K562 (cell line): ENCODE measurements at regions not wholly inside any gene's neighbourhood (a gene's known extent, or its start where the extent isn't known, plus 50 kb on each side); places are given as distances from the start of the nearest gene placed in this dataset.

Experiments used
- ATAC-seq: fragments of 200-7000 bp; cut with Tn5 transposase; 3 replicates; pipeline ENCODE4 v1.9.1; 2020; ENCODE audit warnings: moderate library complexity
- BruUV-seq: library from RNA; stranded (reverse); fragments of 400-500 nt; replicated peaks from 2 replicates; lab custom pipeline; 2021; lab: Mats Ljungman, UMichigan
- CTCF ChIA-PET: fragments of 300-600 bp; formaldehyde crosslinking; extraction: SDS; loops from one replicate; lab custom pipeline; 2021; ENCODE audit warnings: low intra/inter-chr PET ratio; lab: Yijun Ruan, JAX
- POLR2A ChIA-PET: fragments of 300-600, 350-650 bp; sonication (Branson Sonifier 250); formaldehyde crosslinking; extraction: SDS; loops from one replicate; lab custom pipeline; 2021; ENCODE audit warnings: antibody characterized with exemption, inconsistent platforms; lab: Yijun Ruan, JAX
- DNase-seq, 4 experiments: peaks; one replicate each; pipeline versions ENCODE4 v3.0.0 to v3.0.0-alpha.2; 2011 to 2018; ENCODE audit warnings: low spot score in 3 of 4, mixed read lengths in 3 of 4; ENCODE audit errors: extremely low read depth in 1 of 4
- FAIRE-seq: peaks from 2 replicates; lab custom pipeline; 2011; peaks lifted over from hg19 to GRCh38; lab: Jason Lieb, UNC
- H2AFZ ChIP-seq: 2 replicates; pipeline ENCODE4 v1.6.0; 2011; ENCODE audit warnings: low read depth, low read length, control low read depth, inconsistent platforms
- H3K27ac ChIP-seq: fragments of 200-600 bp; 3 replicates; pipeline ENCODE4 v1.8.0; 2011; ENCODE audit warnings: low read depth, mild to moderate bottlenecking, control low read depth, inconsistent platforms, low read length, moderate library complexity, mixed read lengths; ENCODE audit errors: extremely low read depth
- H3K27me3 ChIP-seq, 2 experiments: fragments of 300-600 bp in 1 of 2; 2 replicates in 1 of 2; 3 replicates in 1 of 2; pipeline versions ENCODE4 v1.6.0 to v1.8.0; 2011; ENCODE audit warnings: inconsistent platforms in 2 of 2, low read length in 2 of 2, mild to moderate bottlenecking in 1 of 2, mixed read lengths in 1 of 2, moderate library complexity in 1 of 2; ENCODE audit not compliant: control insufficient read depth in 2 of 2, insufficient read depth in 2 of 2
- H3K36me3 ChIP-seq: fragments of 300-600 bp; 3 replicates; pipeline ENCODE4 v1.8.0; 2011; ENCODE audit warnings: mild to moderate bottlenecking, low read length, inconsistent platforms; ENCODE audit not compliant: control insufficient read depth, insufficient read depth
- H3K4me1 ChIP-seq, 2 experiments: fragments of 200-600 bp in 1 of 2; replicated peaks in 1 of 2; 2 replicates in 1 of 2; 3 replicates in 1 of 2; pipeline versions ENCODE4 v1.5.1 to v1.8.0; 2011; ENCODE audit warnings: inconsistent platforms in 2 of 2, low read length in 2 of 2, mild to moderate bottlenecking in 1 of 2, mixed read lengths in 1 of 2, moderate library complexity in 1 of 2; ENCODE audit not compliant: control insufficient read depth in 2 of 2, insufficient read depth in 2 of 2
- H3K4me2 ChIP-seq: 2 replicates; pipeline ENCODE4 v1.6.1; 2011; ENCODE audit warnings: low read length, control low read depth, inconsistent platforms, mixed read lengths; ENCODE audit not compliant: insufficient read depth
- H3K4me3 ChIP-seq: fragments of 200-600 bp; sonication (generic), shearing (Covaris generic); 2 replicates; pipeline ENCODE4 v1.5.1; 2016; ENCODE audit warnings: control low read depth, inconsistent platforms
- H3K79me2 ChIP-seq: fragments of 200-600 bp; 3 replicates; pipeline ENCODE4 v1.8.0; 2011; ENCODE audit warnings: low read length, inconsistent platforms; ENCODE audit not compliant: control insufficient read depth, insufficient read depth
- H3K9ac ChIP-seq, 2 experiments: 2 replicates each; pipeline versions ENCODE4 v1.6.0 to v1.6.1; 2011; ENCODE audit warnings: low read depth in 2 of 2, low read length in 2 of 2, control low read depth in 1 of 2, inconsistent platforms in 1 of 2, mild to moderate bottlenecking in 1 of 2, mixed read lengths in 1 of 2; ENCODE audit not compliant: insufficient read depth in 1 of 2
- H3K9me1 ChIP-seq: one replicate; pipeline ENCODE4 v1.6.0; 2011; ENCODE audit warnings: inconsistent platforms, mild to moderate bottlenecking, low read length, moderate library complexity; ENCODE audit not compliant: control insufficient read depth, insufficient read depth
- H3K9me3 ChIP-seq: replicated peaks from 2 replicates; pipeline ENCODE4 v1.5.1; 2011; ENCODE audit warnings: low read depth, low read length, inconsistent platforms; ENCODE audit not compliant: control insufficient read depth, insufficient read depth
- H4K20me1 ChIP-seq: replicated peaks from 2 replicates; pipeline ENCODE4 v1.6.1; 2011; ENCODE audit warnings: low read length, inconsistent platforms, mixed read lengths; ENCODE audit not compliant: control insufficient read depth, insufficient read depth
- POLR2AphosphoS2 ChIP-seq: IDR thresholded peaks from 2 replicates; pipeline ENCODE4 v1.6.1; 2012; ENCODE audit warnings: low read length, improper control_type of control experiment
- ZC3H11A ChIP-seq: IDR thresholded peaks from 2 replicates; pipeline ENCODE4 v1.6.1; 2012; ENCODE audit warnings: low read depth, low read length, improper control_type of control experiment
- WGBS: fragments of 100-300 bp; shearing (Covaris generic); methylation state at CpG from one replicate; pipeline ENCODE4 v1.1.6; 2016; ENCODE audit warnings: low coverage, mixed read lengths; ENCODE audit not compliant: insufficient coverage; ENCODE audit errors: missing lambda C conversion rate; 5-methylcytosine and 5-hydroxymethylcytosine counted together
- in situ Hi-C: fragments of 300-500 bp; cut with MboI; formaldehyde crosslinking; loops from 4 replicates; pipeline ENCODE4 v1.15.0; 2018; ENCODE audit warnings: inconsistent platforms, mixed read lengths
- intact Hi-C: fragments of 100-400 bp; cut with micrococcal nuclease; formaldehyde crosslinking; loops from 2 replicates; pipeline ENCODE4 v1.14.2; 2022
- TF ChIP-seq, protein P1 (sequence below): sonication (generic); formaldehyde crosslinking; IDR thresholded peaks from 2 replicates; pipeline ENCODE4 v1.8.1; 2023; ENCODE audit warnings: mild to moderate bottlenecking, missing genetic modification reagents
- TF ChIP-seq, protein P2 (sequence below): sonication (generic); IDR thresholded peaks from 2 replicates; pipeline ENCODE4 v1.6.1; 2016

DNA sequence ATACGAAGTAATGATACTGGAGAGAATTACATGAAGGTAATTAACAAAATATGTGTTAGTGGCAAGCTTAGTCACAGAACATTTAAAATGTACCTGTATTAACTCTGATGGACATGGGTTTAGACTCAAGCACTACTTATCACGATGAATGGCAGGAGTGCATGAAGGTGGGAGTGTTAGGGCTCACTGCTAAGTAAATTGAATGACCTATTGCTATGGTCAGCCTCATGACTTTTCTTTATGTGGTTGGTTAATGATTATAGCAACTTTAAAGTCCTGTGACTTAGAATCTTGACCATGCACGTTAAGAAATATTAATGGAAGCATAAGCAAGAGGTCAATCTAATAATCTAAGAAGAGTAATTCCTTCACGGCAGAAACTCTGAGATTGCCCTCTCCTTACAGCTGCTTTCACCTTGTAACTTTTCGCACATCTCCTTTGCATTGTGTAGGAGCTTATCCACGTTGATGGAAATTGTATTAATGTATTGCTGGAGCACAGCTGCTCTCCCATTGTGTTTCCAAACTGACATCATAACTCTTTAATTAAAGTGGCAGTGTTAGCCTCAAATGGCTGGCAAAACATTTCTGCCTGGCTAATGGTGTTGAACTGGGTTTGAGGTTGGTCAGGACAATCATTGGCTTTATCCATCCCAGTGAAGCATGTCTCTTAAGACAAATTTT is 114.5 kb downstream of the RXFP2 start:
- BruUV-seq: no TSS peak
- POLR2A ChIA-PET: interaction anchor here (0.6 kb wide), 1 partner anchor 768 kb away, joined by 3 read pairs; no protein-coding TSS in a partner anchor

More for the DNA sequence above, 114.5 kb downstream of the RXFP2 start:
- FAIRE-seq (no peak), DNase-seq (no peak), ATAC-seq (no peak)
- in situ Hi-C loops: no loop called here
- Histone ChIP-seq H3K79me2 (no peaks in the 10 kb centered on the region), H4K20me1 (no peaks in the 10 kb centered on the region), H3K4me1 (no peaks in the 10 kb centered on the region), H3K4me2 (no peak overlapping the region), H3K4me3 (no peak overlapping the region), H3K27ac (no peak overlapping the region), H3K36me3 (no peaks in the 10 kb centered on the region), H2AFZ (no peak overlapping the region), H3K9ac (no peak overlapping the region), H3K9me1 (no peaks in the 10 kb centered on the region), H3K9me3 (no peaks in the 10 kb centered on the region), H3K27me3 (0 out of 5 replicates have a peak, but pooled peaks cover 0 to 4% of the 10 kb centered on the region in 2 experiments)
- 0% methylated on average over 6 of the region's 6 CpGs for WGBS
- TF ChIP-seq, protein P1, sequence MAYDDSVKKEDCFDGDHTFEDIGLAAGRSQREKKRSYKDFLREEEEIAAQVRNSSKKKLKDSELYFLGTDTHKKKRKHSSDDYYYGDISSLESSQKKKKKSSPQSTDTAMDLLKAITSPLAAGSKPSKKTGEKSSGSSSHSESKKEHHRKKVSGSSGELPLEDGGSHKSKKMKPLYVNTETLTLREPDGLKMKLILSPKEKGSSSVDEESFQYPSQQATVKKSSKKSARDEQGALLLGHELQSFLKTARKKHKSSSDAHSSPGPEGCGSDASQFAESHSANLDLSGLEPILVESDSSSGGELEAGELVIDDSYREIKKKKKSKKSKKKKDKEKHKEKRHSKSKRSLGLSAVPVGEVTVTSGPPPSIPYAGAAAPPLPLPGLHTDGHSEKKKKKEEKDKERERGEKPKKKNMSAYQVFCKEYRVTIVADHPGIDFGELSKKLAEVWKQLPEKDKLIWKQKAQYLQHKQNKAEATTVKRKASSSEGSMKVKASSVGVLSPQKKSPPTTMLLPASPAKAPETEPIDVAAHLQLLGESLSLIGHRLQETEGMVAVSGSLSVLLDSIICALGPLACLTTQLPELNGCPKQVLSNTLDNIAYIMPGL (CRISPR knock-in tag): no peak
- TF ChIP-seq POLR2AphosphoS2: no peak
- TF ChIP-seq ZC3H11A: no peak
- TF ChIP-seq, protein P2, sequence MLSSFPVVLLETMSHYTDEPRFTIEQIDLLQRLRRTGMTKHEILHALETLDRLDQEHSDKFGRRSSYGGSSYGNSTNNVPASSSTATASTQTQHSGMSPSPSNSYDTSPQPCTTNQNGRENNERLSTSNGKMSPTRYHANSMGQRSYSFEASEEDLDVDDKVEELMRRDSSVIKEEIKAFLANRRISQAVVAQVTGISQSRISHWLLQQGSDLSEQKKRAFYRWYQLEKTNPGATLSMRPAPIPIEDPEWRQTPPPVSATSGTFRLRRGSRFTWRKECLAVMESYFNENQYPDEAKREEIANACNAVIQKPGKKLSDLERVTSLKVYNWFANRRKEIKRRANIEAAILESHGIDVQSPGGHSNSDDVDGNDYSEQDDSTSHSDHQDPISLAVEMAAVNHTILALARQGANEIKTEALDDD: no peak
- CTCF ChIA-PET: no interaction called here
- intact Hi-C loops: no loop called here
